ENCODE measurements at regions not wholly inside any gene's neighbourhood (a gene's known extent, or its start where the extent isn't known, plus 50 kb on each side); places are given as distances from the start of the nearest gene placed in this dataset.

DNA sequence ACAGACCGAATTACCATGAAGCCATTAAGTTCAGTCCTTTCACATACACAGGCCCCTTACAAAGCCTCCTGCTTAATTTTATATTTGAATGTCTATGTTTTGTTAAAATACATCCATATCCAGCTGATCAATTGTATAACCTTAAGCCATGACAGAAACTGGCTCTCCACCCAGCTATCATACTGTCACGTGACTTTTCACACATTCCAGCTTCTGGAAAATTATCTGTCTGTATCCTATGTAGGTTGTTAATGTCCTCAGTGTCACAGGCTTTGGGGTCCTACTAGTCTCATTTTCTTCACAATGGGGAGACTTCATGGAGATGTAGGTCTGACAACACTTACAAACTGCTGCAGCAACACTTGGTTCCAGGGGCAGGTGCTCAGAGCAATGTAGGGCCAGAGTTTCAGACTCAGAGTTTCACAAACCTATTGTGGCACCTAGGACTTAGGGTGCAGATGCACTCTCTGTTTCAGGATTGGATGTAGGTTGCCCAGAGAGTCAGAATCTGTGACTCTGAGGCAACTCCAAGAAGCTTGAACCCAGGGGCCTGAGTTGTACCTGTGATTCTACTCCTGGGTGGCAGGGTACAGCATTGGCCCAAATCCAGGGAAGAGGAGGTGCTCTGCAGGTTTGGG, 69.6 kb upstream of the PCDH20 start:
- intact Hi-C loops (cut with micrococcal nuclease) = no loop called here

DNA sequence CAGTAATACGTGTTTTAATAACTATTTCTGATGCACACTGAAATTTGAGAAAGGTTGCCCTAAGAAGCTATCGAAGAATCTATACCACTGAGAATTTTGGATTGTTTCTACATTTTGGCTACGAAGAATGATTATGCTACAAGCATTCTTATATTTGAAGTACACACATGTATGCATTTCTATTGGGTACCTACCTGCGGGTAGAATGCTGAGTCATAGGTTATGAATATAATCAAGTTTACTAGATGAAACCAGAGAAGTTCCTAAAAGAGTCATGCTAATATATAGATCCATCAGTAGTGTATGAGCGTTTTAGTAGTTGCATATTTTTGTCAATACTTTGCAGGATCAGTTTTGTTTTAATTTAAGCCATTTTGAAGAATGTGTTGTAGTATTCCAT, 62.0 kb upstream of the PCDH20 start:
- intact Hi-C loops (cut with micrococcal nuclease) = no loop called here

DNA sequence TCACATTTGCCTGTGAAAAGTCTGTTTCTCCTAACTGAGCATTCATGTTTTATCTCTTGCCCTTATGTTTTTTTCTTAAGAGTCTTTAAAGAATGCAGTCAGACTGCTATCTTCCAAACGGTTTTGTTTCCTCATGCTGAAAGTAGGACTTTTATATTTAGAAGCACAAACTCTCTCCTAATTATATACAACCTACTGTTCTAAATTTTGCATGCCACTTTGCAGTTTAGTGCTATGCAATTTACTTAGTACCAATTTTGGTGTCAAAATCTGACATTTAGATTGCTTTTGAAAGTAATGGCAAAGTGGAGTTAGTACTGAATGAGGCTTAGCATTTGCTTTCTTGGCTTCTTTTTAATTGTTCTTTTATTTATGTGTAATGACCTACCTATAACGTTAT, 55.1 kb upstream of the PCDH20 start:
- intact Hi-C loops (cut with micrococcal nuclease) = no loop called here

DNA sequence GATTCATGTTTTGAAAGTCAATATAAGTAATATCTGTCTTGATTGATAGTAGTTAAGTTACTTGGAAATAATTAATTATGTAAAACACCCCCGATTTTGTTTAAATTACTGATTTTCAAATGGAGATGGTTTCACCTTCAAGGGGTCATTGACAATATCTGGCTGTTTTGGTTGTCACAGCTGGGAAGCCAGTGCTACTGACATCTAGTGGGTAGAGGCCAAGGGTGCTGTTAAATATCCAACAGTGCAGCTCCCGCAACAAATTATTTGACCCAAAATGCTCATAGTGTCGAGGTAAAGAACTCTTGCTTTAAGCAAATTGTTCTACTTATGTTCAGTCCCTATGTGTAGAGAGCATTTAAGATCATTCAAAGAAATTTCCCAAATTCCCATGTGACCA, 50.6 kb upstream of the PCDH20 start:
- intact Hi-C loops (cut with micrococcal nuclease) = no loop called here

Data from T-helper 1 cell treated with Interleukin-12 subunit alpha and Interleukin-12 subunit beta and Interleukin-4 antibody, amounts not matched to agents 30 ng/mL and 1 ng/mL, for 36 hours (primary cell).